ENCODE measurements at regions not wholly inside any gene's neighbourhood (a gene's known extent, or its start where the extent isn't known, plus 50 kb on each side); places are given as distances from the start of the nearest gene placed in this dataset.

DNA sequence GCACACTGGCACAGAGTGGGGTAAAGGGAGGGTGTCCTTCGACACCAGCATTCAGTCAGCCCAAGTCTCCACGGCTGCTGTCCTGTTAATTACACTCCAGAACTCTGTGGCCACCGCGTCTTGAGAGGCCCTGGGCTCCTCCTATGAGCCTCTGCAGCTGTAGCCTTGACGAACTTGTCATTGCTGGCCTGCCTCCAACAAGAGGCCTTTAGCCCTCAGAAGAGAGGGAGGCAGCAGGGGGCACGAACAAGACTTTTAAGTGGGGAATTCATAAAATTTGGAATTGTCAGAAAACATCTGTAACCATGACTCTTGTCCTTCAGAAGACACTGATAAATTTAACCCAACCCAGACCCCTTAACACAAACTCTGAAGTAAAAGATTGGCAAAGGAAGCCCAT, 241.9 kb downstream of the UQCRFS1 start:
- H2BK120ac ChIP-seq (ENCODE audit: low read depth, low read length, poor library complexity, severe bottlenecking): no peak overlapping the region
- no peak overlapping the region for H2BK20ac ChIP-seq (ENCODE audit: low read depth, low read length, poor library complexity, severe bottlenecking)
- DNase-seq: no peak
- Mint-ChIP-seq H3K27ac (no peak overlapping the region), H3K27me3 (ENCODE audit: low read depth) (peaks cover 2% of the 10 kb centered on the region), H3K36me3 (ENCODE audit: insufficient read depth in 1 of 3, low read depth in 3 of 3) (no peaks in the 10 kb centered on the region; a peak in 1 of 7 replicates), H3K4me3 (no peak overlapping the region), H3K9me3 (no peaks in the 10 kb centered on the region), H3K4me1 (peaks cover 0 to 5% of the 10 kb centered on the region in 2 experiments; a peak in 2 of 4 replicates)
- no peak overlapping the region for H3K4me2 ChIP-seq (ENCODE audit: insufficient read depth, insufficient read length, low read length)
- no peak overlapping the region for H2AK5ac ChIP-seq (ENCODE audit: insufficient read length, low read length)
- H3K18ac ChIP-seq (ENCODE audit: insufficient read length, low read depth, low read length): no peak overlapping the region
- H4K8ac ChIP-seq (replicated peaks; ENCODE audit: insufficient read length, low read depth, low read length): no peak overlapping the region
- no peak overlapping the region for H2BK5ac ChIP-seq (ENCODE audit: insufficient read length, low read length)
- no CpG with 5 or more reads among the region's 6 CpGs for WGBS (ENCODE audit: extremely low coverage, insufficient read length, low lambda C conversion rate)
- H4K91ac ChIP-seq (ENCODE audit: insufficient read length, low read depth, low read length): no peak overlapping the region
- no peaks in the 10 kb centered on the region for H3K79me2 ChIP-seq (ENCODE audit: insufficient read depth, low read length)
- H3K14ac ChIP-seq (ENCODE audit: insufficient read depth, low read length): no peak overlapping the region
- H3K23me2 ChIP-seq (ENCODE audit: insufficient read length, low read depth, low read length, poor library complexity, severe bottlenecking): no peaks in the 10 kb centered on the region
- H3K23ac ChIP-seq (ENCODE audit: insufficient read length, low read depth, low read length): no peak overlapping the region
- no peak overlapping the region for H3K56ac ChIP-seq (ENCODE audit: insufficient read length, low read depth, low read length)
- H3K9ac ChIP-seq (ENCODE audit: extremely low read depth, insufficient read length, low read length): no peak overlapping the region
- no peaks in the 10 kb centered on the region for H3K79me1 ChIP-seq (ENCODE audit: insufficient read depth, low read depth, low read length, poor library complexity, severe bottlenecking)
- no peaks in the 10 kb centered on the region for H3K27me3 ChIP-seq (ENCODE audit: insufficient read depth, low read length)
- TF ChIP-seq, protein P1, sequence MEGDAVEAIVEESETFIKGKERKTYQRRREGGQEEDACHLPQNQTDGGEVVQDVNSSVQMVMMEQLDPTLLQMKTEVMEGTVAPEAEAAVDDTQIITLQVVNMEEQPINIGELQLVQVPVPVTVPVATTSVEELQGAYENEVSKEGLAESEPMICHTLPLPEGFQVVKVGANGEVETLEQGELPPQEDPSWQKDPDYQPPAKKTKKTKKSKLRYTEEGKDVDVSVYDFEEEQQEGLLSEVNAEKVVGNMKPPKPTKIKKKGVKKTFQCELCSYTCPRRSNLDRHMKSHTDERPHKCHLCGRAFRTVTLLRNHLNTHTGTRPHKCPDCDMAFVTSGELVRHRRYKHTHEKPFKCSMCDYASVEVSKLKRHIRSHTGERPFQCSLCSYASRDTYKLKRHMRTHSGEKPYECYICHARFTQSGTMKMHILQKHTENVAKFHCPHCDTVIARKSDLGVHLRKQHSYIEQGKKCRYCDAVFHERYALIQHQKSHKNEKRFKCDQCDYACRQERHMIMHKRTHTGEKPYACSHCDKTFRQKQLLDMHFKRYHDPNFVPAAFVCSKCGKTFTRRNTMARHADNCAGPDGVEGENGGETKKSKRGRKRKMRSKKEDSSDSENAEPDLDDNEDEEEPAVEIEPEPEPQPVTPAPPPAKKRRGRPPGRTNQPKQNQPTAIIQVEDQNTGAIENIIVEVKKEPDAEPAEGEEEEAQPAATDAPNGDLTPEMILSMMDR (conservative IDR thresholded peaks at IDR 0.05): no peak
- H3K4ac ChIP-seq (ENCODE audit: low read depth, low read length): no peak overlapping the region
- H3K4me1 ChIP-seq (ENCODE audit: insufficient read depth, low read length): no peaks in the 10 kb centered on the region
- no peak overlapping the region for H3T11ph ChIP-seq (ENCODE audit: low read length)
- H4K5ac ChIP-seq (ENCODE audit: insufficient read length, low read depth, low read length): no peak overlapping the region
- H3K27ac ChIP-seq (ENCODE audit: insufficient read length, low read depth, low read length): no peak overlapping the region
- H4K20me1 ChIP-seq (ENCODE audit: control insufficient read depth, insufficient read depth, insufficient read length): no peaks in the 10 kb centered on the region
- no peak overlapping the region for H2BK12ac ChIP-seq (ENCODE audit: insufficient read length, low read depth, low read length)
- H3K9me3 ChIP-seq (ENCODE audit: control insufficient read depth, low read depth, low read length): no peaks in the 10 kb centered on the region
- no peak overlapping the region for H2AFZ ChIP-seq (ENCODE audit: low read length)
- H2BK15ac ChIP-seq (ENCODE audit: low read depth, low read length): no peak overlapping the region
